ENCODE measurements at regions not wholly inside any gene's neighbourhood (a gene's known extent, or its start where the extent isn't known, plus 50 kb on each side); places are given as distances from the start of the nearest gene placed in this dataset.

DNA sequence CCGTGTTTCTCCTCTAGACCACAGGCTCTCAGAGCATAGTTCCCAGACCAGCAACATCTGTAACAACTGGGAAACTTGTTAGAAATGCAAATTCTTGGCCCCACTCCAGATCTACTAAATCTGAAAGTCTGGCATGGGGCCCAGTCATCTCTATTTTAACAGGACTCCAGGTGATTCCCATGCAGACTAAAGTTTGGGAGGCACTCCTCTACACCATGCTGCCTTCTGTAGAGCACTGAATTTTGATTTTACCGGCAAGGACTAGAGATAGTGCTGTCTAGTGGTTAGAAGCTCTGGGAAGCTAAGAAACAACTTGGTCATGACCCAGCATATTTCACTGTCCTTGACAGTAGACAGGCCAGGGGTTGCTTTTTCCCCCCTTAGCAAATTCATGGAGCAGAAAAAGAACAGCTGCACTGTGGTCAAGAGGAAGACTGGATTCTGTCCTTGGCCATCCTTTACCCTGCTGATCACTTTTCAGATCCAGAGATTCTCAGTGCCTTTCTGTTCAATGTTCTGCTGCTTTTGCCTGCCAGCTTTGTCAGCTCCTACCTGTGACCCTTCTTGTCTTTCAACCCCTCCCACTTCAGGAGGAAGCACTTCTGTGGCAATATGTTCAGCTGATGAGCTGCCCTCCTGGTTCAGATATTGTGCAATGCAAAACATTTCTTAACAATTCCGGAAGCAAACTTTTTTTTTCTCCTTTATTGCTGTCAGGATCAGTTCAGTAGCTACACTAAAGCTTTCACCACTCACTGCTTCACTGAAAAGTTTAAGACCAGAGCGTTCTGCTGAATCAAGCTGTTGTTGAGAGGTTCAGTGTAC lies 133.8 kb upstream of the NUDT4 start:
- ATAC-seq (peak; percentile 16), DNase-seq (peak; percentile 49)
- Mint-ChIP-seq H3K27ac (peak overlapping the region; percentile 81), H3K36me3 (ENCODE audit: low read depth) (no peaks in the 10 kb centered on the region), H3K27me3 (ENCODE audit: low read depth) (no peaks in the 10 kb centered on the region), H3K4me1 (ENCODE audit: low read depth) (peaks cover 52% of the 10 kb centered on the region), H3K9me3 (ENCODE audit: insufficient read depth) (peaks cover 7% of the 10 kb centered on the region), H3K4me3 (peak overlapping the region; percentile 51)
- ChIA-PET POLR2A (interaction anchor here (1.0 kb wide), 2 partner anchors 171 to 315 kb away, joined by 4 read pairs; partner anchors contain the start of gene EEA1), CTCF (interaction anchor here (0.9 to 5.1 kb wide), 11 partner anchors 9 to 256 kb away, joined by 3 to 27 read pairs (median 5); no protein-coding TSS in a partner anchor)

DNA sequence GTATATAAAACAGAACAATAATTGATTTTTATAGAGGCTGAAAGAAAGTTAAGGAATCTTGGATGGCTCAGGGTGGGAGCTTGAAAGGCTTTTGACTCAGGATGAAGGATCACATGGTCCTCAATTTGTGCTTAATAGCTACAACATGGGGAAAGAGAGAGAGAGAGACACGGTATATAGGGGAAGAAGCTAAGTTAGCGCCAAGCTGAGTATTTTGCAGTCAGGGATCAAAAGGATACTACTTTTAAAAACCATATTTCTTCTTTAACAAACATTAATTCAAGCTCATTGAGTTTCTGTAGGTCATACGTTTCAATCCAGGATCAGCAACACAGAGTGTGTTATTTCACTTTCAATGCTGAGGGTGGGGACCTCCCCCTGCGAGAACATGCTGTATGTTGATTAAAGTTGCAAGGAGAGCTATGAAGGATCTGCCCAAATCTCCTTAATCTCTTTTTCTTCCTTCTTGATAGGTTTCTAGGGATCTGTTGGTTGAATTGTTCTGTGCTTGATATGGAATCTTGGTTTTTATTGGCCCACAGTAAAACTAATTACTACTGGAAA lies 133.1 kb upstream of the NUDT4 start:
- CTCF ChIA-PET, result interaction anchor here (0.9 to 5.1 kb wide), 11 partner anchors 8 to 257 kb away, joined by 3 to 27 read pairs (median 5); no protein-coding TSS in a partner anchor
- POLR2A ChIA-PET, result interaction anchor here (1.0 to 1.7 kb wide), 2 partner anchors 134 to 316 kb away, joined by 4 read pairs; partner anchors contain the start of genes EEA1 and NUDT4
- DNase-seq (no peak), ATAC-seq (no peak)
- H3K27ac Mint-ChIP-seq, result peak overlapping the region; percentile 81
- H3K4me3 Mint-ChIP-seq, result peak overlapping the region; percentile 51
- H3K9me3 Mint-ChIP-seq (ENCODE audit: insufficient read depth), result peaks cover 7% of the 10 kb centered on the region
- peaks cover 59% of the 10 kb centered on the region for H3K4me1 Mint-ChIP-seq (ENCODE audit: low read depth)
- H3K27me3 Mint-ChIP-seq (ENCODE audit: low read depth), result no peaks in the 10 kb centered on the region
- no peaks in the 10 kb centered on the region for H3K36me3 Mint-ChIP-seq (ENCODE audit: low read depth)

DNA sequence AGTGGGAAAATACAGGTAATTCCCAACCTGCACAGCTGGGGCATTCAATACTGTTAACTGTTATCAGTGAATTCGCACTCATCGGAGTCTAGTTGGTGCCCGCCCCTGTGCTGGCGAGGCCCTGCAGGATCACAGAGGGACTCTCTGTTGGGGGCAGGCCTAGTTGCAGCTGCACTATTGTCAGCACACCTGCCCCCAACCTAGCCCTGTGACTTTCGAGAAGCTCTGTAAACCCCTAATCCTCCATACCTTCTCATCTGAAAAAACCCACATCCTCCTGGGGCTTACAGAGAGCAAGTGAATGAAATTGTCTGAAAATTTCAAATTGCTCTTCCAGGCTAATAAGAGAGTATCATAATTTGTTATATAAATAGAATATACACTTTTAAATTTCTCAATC lies 132.2 kb upstream of the NUDT4 start:
- peak; percentile 79 for DNase-seq
- Mint-ChIP-seq H3K27me3 (ENCODE audit: low read depth) (no peaks in the 10 kb centered on the region), H3K4me1 (ENCODE audit: low read depth) (peaks cover 65% of the 10 kb centered on the region), H3K36me3 (ENCODE audit: low read depth) (no peaks in the 10 kb centered on the region), H3K9me3 (ENCODE audit: insufficient read depth) (peaks cover 1% of the 10 kb centered on the region), H3K27ac (peak overlapping the region; percentile 89), H3K4me3 (peak overlapping the region; percentile 63)
- ChIA-PET POLR2A (interaction anchor here (1.7 kb wide), 1 partner anchor 133 kb away, joined by 4 read pairs; the partner anchor contains the start of gene NUDT4), CTCF (interaction anchor here (1.0 to 5.1 kb wide), 6 partner anchors 11 to 258 kb away, joined by 4 to 27 read pairs (median 10); no protein-coding TSS in a partner anchor)
- ATAC-seq, result peak; percentile 91

DNA sequence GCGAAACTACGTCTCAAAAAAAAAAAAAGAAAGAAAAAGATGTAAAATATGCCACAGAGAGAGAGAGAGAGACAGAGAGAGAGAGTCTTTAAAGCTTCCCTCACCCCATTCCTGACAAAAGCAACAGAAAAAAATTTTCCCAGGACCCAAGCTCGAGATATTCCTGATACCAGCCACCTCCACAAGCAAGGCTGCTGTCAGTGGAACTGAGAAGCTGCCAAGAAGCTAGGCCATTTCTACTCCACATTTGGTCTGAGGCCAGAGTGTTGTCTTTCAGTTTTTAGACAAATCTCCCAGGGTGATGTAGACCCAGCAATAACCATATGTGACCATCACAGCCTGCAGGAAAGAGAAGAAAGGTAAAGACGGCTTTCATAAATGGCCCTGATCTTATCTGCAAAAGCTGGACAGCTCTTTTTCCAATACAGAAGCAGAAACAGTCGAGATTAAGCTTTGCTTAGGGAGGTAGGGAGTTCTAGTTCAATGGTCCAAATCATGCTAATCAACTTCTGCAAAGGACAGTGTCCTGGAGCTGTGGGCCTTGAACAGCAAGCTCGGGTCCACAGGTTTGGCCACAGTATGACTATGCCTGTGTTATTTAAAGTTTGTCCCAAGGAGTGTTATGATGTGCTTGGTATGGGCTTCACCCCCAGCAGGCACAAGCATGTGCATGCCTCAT lies 130.3 kb upstream of the NUDT4 start:
- ChIA-PET POLR2A (no interaction called here), CTCF (no interaction called here)
- ATAC-seq (no peak), DNase-seq (no peak)
- Mint-ChIP-seq H3K4me1 (ENCODE audit: low read depth) (peaks cover 65% of the 10 kb centered on the region), H3K27ac (no peak overlapping the region), H3K4me3 (no peak overlapping the region), H3K36me3 (ENCODE audit: low read depth) (no peaks in the 10 kb centered on the region), H3K27me3 (ENCODE audit: low read depth) (no peaks in the 10 kb centered on the region), H3K9me3 (ENCODE audit: insufficient read depth) (peaks cover 3% of the 10 kb centered on the region)

- ATAC-seq (no peak), DNase-seq (no peak)
- Mint-ChIP-seq H3K4me3 (no peak overlapping the region), H3K27ac (no peak overlapping the region), H3K27me3 (ENCODE audit: low read depth) (no peaks in the 10 kb centered on the region), H3K4me1 (ENCODE audit: low read depth) (peaks cover 28% of the 10 kb centered on the region), H3K36me3 (ENCODE audit: low read depth) (peaks cover 10% of the 10 kb centered on the region), H3K9me3 (ENCODE audit: insufficient read depth) (peaks cover 24% of the 10 kb centered on the region)
- POLR2A ChIA-PET, result no interaction called here
- CTCF ChIA-PET, result interaction anchor here (1.6 kb wide), 1 partner anchor 9 kb away, joined by 3 read pairs; no protein-coding TSS in a partner anchor
These were observed 125.5 kb upstream of the NUDT4 start for GRCh38 chr12:93252221-93252620.

DNA sequence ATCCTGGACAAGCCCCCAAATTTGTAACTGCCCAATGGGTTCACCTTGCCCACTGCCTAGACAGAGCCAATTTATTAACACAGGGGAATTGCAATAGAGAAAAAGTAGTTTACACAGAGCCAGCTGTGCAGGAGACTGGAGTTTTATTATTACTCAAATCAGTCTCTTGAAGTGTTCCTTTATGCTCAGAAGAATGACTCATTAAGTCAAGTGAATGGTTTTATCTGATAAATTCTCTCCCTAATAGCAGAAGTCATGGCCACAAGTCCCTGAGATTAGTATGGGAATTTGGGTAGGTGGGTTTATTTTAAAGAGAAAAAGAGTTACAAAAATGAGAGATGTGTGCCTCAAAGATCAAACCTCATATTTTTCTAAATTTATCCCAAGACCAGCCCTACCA lies 122.8 kb upstream of the NUDT4 start:
- Mint-ChIP-seq H3K36me3 (ENCODE audit: low read depth) (peaks cover 10% of the 10 kb centered on the region), H3K9me3 (ENCODE audit: insufficient read depth) (peaks cover 24% of the 10 kb centered on the region), H3K4me1 (ENCODE audit: low read depth) (peaks cover 2% of the 10 kb centered on the region), H3K4me3 (no peak overlapping the region), H3K27me3 (ENCODE audit: low read depth) (no peaks in the 10 kb centered on the region), H3K27ac (no peak overlapping the region)
- ChIA-PET POLR2A (interaction anchor here (0.8 kb wide), 1 partner anchor 27 kb away, joined by 3 read pairs; no protein-coding TSS in a partner anchor), CTCF (no interaction called here)
- ATAC-seq (no peak), DNase-seq (no peak)

GRCh38 chr12:93256256-93256969 lies 121.3 kb upstream of the NUDT4 start:
- H3K9me3 Mint-ChIP-seq (ENCODE audit: insufficient read depth), result peaks cover 21% of the 10 kb centered on the region
- H3K4me3 Mint-ChIP-seq, result no peak overlapping the region
- ATAC-seq (no peak), DNase-seq (no peak)
- H3K27me3 Mint-ChIP-seq (ENCODE audit: low read depth), result no peaks in the 10 kb centered on the region
- ChIA-PET POLR2A (no interaction called here), CTCF (interaction anchor here (1.1 kb wide), 1 partner anchor 141 kb away, joined by 3 read pairs; no protein-coding TSS in a partner anchor)
- no peaks in the 10 kb centered on the region for H3K4me1 Mint-ChIP-seq (ENCODE audit: low read depth)
- no peak overlapping the region for H3K27ac Mint-ChIP-seq
- peaks cover 10% of the 10 kb centered on the region for H3K36me3 Mint-ChIP-seq (ENCODE audit: low read depth)

- no peak for DNase-seq
- ChIA-PET POLR2A (no interaction called here), CTCF (interaction anchor here (1.0 kb wide), 1 partner anchor 9 kb away, joined by 3 read pairs; no protein-coding TSS in a partner anchor)
- no peaks in the 10 kb centered on the region for H3K9me3 Mint-ChIP-seq (ENCODE audit: insufficient read depth)
- H3K36me3 Mint-ChIP-seq (ENCODE audit: low read depth), result no peaks in the 10 kb centered on the region
- ATAC-seq, result no peak
- H3K27ac Mint-ChIP-seq, result no peak overlapping the region
- H3K27me3 Mint-ChIP-seq (ENCODE audit: low read depth), result no peaks in the 10 kb centered on the region
- H3K4me1 Mint-ChIP-seq (ENCODE audit: low read depth), result no peaks in the 10 kb centered on the region
- no peak overlapping the region for H3K4me3 Mint-ChIP-seq
These were observed 116.1 kb upstream of the NUDT4 start for GRCh38 chr12:93261505-93262094.

- Mint-ChIP-seq H3K27me3 (ENCODE audit: low read depth) (no peaks in the 10 kb centered on the region), H3K9me3 (ENCODE audit: insufficient read depth) (no peaks in the 10 kb centered on the region), H3K36me3 (ENCODE audit: low read depth) (no peaks in the 10 kb centered on the region), H3K4me1 (ENCODE audit: low read depth) (peaks cover 6% of the 10 kb centered on the region), H3K27ac (no peak overlapping the region), H3K4me3 (no peak overlapping the region)
- no peak for ATAC-seq
- DNase-seq, result no peak
- POLR2A ChIA-PET, result no interaction called here
- CTCF ChIA-PET, result interaction anchor here (1.2 kb wide), 1 partner anchor 10 kb away, joined by 3 read pairs; no protein-coding TSS in a partner anchor
These were observed 104.7 kb upstream of the NUDT4 start for GRCh38 chr12:93272997-93273396.

- CTCF ChIA-PET, result interaction anchor here (1.2 kb wide), 1 partner anchor 11 kb away, joined by 3 read pairs; no protein-coding TSS in a partner anchor
- DNase-seq, result peak; percentile 25
- POLR2A ChIA-PET, result no interaction called here
- Mint-ChIP-seq H3K9me3 (ENCODE audit: insufficient read depth) (no peaks in the 10 kb centered on the region), H3K27me3 (ENCODE audit: low read depth) (no peaks in the 10 kb centered on the region), H3K36me3 (ENCODE audit: low read depth) (no peaks in the 10 kb centered on the region), H3K4me3 (no peak overlapping the region), H3K4me1 (ENCODE audit: low read depth) (peaks cover 6% of the 10 kb centered on the region), H3K27ac (peak overlapping the region; percentile 66)
- peak; percentile 58 for ATAC-seq
These were observed 103.7 kb upstream of the NUDT4 start for GRCh38 chr12:93273834-93274564.
